ENCODE measurements at regions not wholly inside any gene's neighbourhood (a gene's known extent, or its start where the extent isn't known, plus 50 kb on each side); places are given as distances from the start of the nearest gene placed in this dataset.
"Not testable (repeated sequence)": the region's sequence is repeated elsewhere in the genome, so short reads cannot be mapped to it uniquely, and the experiment has no call there.

- H3K27ac Mint-ChIP-seq: no peak overlapping the region
Observed at GRCh38 chrX:22800806-22801205, 199.0 kb upstream of the DDX53 start.

GRCh38 chrX:22803353-22803752, 196.4 kb upstream of the DDX53 start:
- Mint-ChIP-seq H3K4me3 (no peak overlapping the region), H3K9me3 (peaks cover 0 to 4% (median 0%) of the 10 kb centered on the region in 3 donors), H3K36me3 (no peaks in the 10 kb centered on the region), H3K27ac (no peak overlapping the region), H3K4me1 (peaks cover 0 to 4% (median 0%) of the 10 kb centered on the region in 3 donors), H3K27me3 (peaks cover 1% of the 10 kb centered on the region)

More at GRCh38 chrX:22800806-22801205, 199.0 kb upstream of the DDX53 start:
- no peak overlapping the region for H3K4me3 Mint-ChIP-seq
- no peaks in the 10 kb centered on the region for H3K27me3 Mint-ChIP-seq
- H3K36me3 Mint-ChIP-seq: no peaks in the 10 kb centered on the region
- peaks cover 0 to 4% (median 0%) of the 10 kb centered on the region in 3 donors for H3K4me1 Mint-ChIP-seq
- H3K9me3 Mint-ChIP-seq: peaks cover 0 to 3% (median 2%) of the 10 kb centered on the region in 3 donors

GRCh38 chrX:22810876-22811275, 188.9 kb upstream of the DDX53 start:
- peaks cover 0 to 3% (median 0%) of the 10 kb centered on the region in 3 donors for H3K4me1 Mint-ChIP-seq
- peaks cover 0 to 2% (median 2%) of the 10 kb centered on the region in 3 donors for H3K9me3 Mint-ChIP-seq
- no peak overlapping the region for H3K27ac Mint-ChIP-seq
- no peak overlapping the region for H3K4me3 Mint-ChIP-seq
- no peaks in the 10 kb centered on the region for H3K36me3 Mint-ChIP-seq
- H3K27me3 Mint-ChIP-seq: peaks cover 1% of the 10 kb centered on the region

GRCh38 chrX:22818061-22818460, 181.7 kb upstream of the DDX53 start:
- Mint-ChIP-seq H3K27me3 (no peaks in the 10 kb centered on the region), H3K4me1 (no peaks in the 10 kb centered on the region), H3K4me3 (no peak overlapping the region), H3K9me3 (no peaks in the 10 kb centered on the region), H3K36me3 (no peaks in the 10 kb centered on the region), H3K27ac (no peak overlapping the region)

- Mint-ChIP-seq H3K27me3 (no peaks in the 10 kb centered on the region), H3K36me3 (no peaks in the 10 kb centered on the region), H3K4me3 (no peak overlapping the region), H3K27ac (no peak overlapping the region), H3K4me1 (no peaks in the 10 kb centered on the region), H3K9me3 (peaks cover 0 to 12% (median 5%) of the 10 kb centered on the region in 3 donors)
Observed at GRCh38 chrX:22855693-22856092, 144.1 kb upstream of the DDX53 start.

GRCh38 chrX:22859642-22860041, 140.1 kb upstream of the DDX53 start:
- Mint-ChIP-seq H3K4me1 (no peaks in the 10 kb centered on the region), H3K36me3 (no peaks in the 10 kb centered on the region), H3K27me3 (no peaks in the 10 kb centered on the region), H3K4me3 (no peak overlapping the region), H3K27ac (no peak overlapping the region), H3K9me3 (peaks cover 0 to 6% (median 2%) of the 10 kb centered on the region in 3 donors)

GRCh38 chrX:22866801-22867200, 133.0 kb upstream of the DDX53 start:
- not testable (repeated sequence) for H3K27me3 Mint-ChIP-seq, H3K27ac Mint-ChIP-seq, H3K4me1 Mint-ChIP-seq, H3K36me3 Mint-ChIP-seq, H3K4me3 Mint-ChIP-seq
- peaks cover 4 to 20% (median 15%) of the 10 kb centered on the region in 3 donors for H3K9me3 Mint-ChIP-seq

- H3K4me3 Mint-ChIP-seq: no peak overlapping the region
- no peaks in the 10 kb centered on the region for H3K27me3 Mint-ChIP-seq
- no peak overlapping the region for H3K27ac Mint-ChIP-seq
- H3K9me3 Mint-ChIP-seq: no peaks in the 10 kb centered on the region
- no peaks in the 10 kb centered on the region for H3K36me3 Mint-ChIP-seq
- peaks cover 0 to 1% (median 0%) of the 10 kb centered on the region in 3 donors for H3K4me1 Mint-ChIP-seq
Observed at GRCh38 chrX:22882543-22882942, 117.2 kb upstream of the DDX53 start.

- Mint-ChIP-seq H3K4me3 (no peak overlapping the region), H3K27ac (no peak overlapping the region), H3K9me3 (no peaks in the 10 kb centered on the region), H3K27me3 (no peaks in the 10 kb centered on the region), H3K36me3 (peaks cover 3% of the 10 kb centered on the region), H3K4me1 (no peaks in the 10 kb centered on the region)
Observed at GRCh38 chrX:22889819-22890218, 109.9 kb upstream of the DDX53 start.

- Mint-ChIP-seq H3K27ac (no peak overlapping the region), H3K36me3 (no peaks in the 10 kb centered on the region), H3K27me3 (no peaks in the 10 kb centered on the region), H3K4me3 (no peak overlapping the region), H3K9me3 (no peaks in the 10 kb centered on the region), H3K4me1 (no peaks in the 10 kb centered on the region)
Observed at GRCh38 chrX:22912616-22913015, 87.1 kb upstream of the DDX53 start.

GRCh38 chrX:22922961-22923360, 76.8 kb upstream of the DDX53 start:
- Mint-ChIP-seq H3K27me3 (no peaks in the 10 kb centered on the region), H3K27ac (peak overlapping the region in 1 of 3 donors; percentile 32), H3K9me3 (peaks cover 0 to 3% (median 0%) of the 10 kb centered on the region in 3 donors), H3K4me1 (no peaks in the 10 kb centered on the region), H3K4me3 (no peak overlapping the region), H3K36me3 (no peaks in the 10 kb centered on the region)

- Mint-ChIP-seq H3K27ac (no peak overlapping the region), H3K36me3 (no peaks in the 10 kb centered on the region), H3K4me3 (no peak overlapping the region), H3K27me3 (no peaks in the 10 kb centered on the region), H3K9me3 (no peaks in the 10 kb centered on the region), H3K4me1 (peaks cover 0 to 4% (median 0%) of the 10 kb centered on the region in 3 donors)
Observed at GRCh38 chrX:22934640-22935039, 65.1 kb upstream of the DDX53 start.

- Mint-ChIP-seq H3K4me1 (no peaks in the 10 kb centered on the region), H3K36me3 (no peaks in the 10 kb centered on the region), H3K27ac (no peak overlapping the region), H3K9me3 (peaks cover 0 to 2% (median 0%) of the 10 kb centered on the region in 3 donors), H3K27me3 (no peaks in the 10 kb centered on the region), H3K4me3 (no peak overlapping the region)
Observed at GRCh38 chrX:22944945-22945344, 54.8 kb upstream of the DDX53 start.
